GM23338 (cell line): ENCODE measurements at regions not wholly inside any gene's neighbourhood (a gene's known extent, or its start where the extent isn't known, plus 50 kb on each side); places are given as distances from the start of the nearest gene placed in this dataset.

Experiments used
- CREB1 ChIP-seq: fragments of 250-450 bp; sonication (Bioruptor Pico); IDR thresholded peaks from 2 replicates; pipeline ENCODE4 v1.5.0; 2020; ENCODE audit warnings: low read depth, mild to moderate bottlenecking, moderate library complexity
- CTCF ChIP-seq, 2 experiments: fragments of 200-600 bp in 1 of 2; sonication (generic) in 1 of 2; conservative IDR thresholded peaks; 2 replicates each; pipeline versions ENCODE4 v1.5.1 to v1.6.1; 2016 to 2017; ENCODE audit warnings: antibody characterized with exemption in 2 of 2, low read depth in 2 of 2, mild to moderate bottlenecking in 2 of 2, moderate library complexity in 1 of 2
- ETS1 ChIP-seq: IDR thresholded peaks from 2 replicates; pipeline ENCODE4 v1.6.1; 2016; ENCODE audit warnings: antibody characterized with exemption
- EZH2 ChIP-seq: fragments of 200-600 bp; sonication (generic); IDR thresholded peaks from one replicate; pipeline ENCODE4 v1.8.0; 2017; ENCODE audit warnings: antibody characterized with exemption, mild to moderate bottlenecking, low read depth; ENCODE audit not compliant: unreplicated experiment
- EZH2phosphoT487 ChIP-seq: fragments of 200-600 bp; sonication (generic); IDR thresholded peaks from one replicate; pipeline ENCODE4 v1.8.1; 2018; ENCODE audit warnings: antibody characterized with exemption; ENCODE audit not compliant: unreplicated experiment
- POLR2AphosphoS5 ChIP-seq: IDR thresholded peaks from 2 replicates; pipeline ENCODE4 v1.6.1; 2016; ENCODE audit warnings: antibody characterized with exemption, low read depth
- REST ChIP-seq: IDR thresholded peaks from one replicate; pipeline ENCODE4 v1.6.1; 2018; ENCODE audit warnings: antibody characterized with exemption; ENCODE audit not compliant: unreplicated experiment
- ZNF114 ChIP-seq: fragments of 250-450 bp; sonication (Bioruptor Pico); IDR thresholded peaks from 2 replicates; pipeline ENCODE4 v1.5.0; 2020; ENCODE audit warnings: mild to moderate bottlenecking, moderate library complexity

- TF ChIP-seq CTCF (conservative IDR thresholded peaks at IDR 0.05; ENCODE audit: low read depth in 2 of 2) (no peak), POLR2AphosphoS5 (no peak), EZH2phosphoT487 (no peak), CREB1 (no peak), EZH2 (no peak), ETS1 (no peak), REST (no peak), ZNF114 (no peak)
Observed at GRCh38 chr7:17502213-17503060, 204.0 kb downstream of the AHR start.
